ENCODE measurements at regions not wholly inside any gene's neighbourhood (a gene's known extent, or its start where the extent isn't known, plus 50 kb on each side); places are given as distances from the start of the nearest gene placed in this dataset.

DNA sequence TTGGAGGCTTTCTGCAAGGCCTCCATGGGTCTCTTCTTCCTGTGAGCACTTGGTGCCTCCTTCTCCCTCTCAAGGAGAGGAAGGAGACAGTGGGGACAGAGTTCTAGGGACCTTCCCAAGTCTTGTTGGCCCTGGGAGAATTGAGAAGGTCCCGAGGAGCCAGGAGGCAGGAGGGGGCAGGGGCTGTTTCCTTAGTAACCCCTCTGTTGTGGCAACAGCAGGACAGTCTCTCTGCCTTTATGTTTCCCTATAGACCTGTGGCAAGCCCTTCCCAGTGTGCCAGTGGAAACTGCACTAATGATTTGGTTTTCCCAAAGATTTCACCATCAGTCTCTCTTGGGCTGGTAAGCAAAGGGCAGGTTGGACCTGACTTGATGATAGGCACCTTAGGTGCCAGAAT, 87.8 kb upstream of the GALNT15 start:
- no peaks in the 10 kb centered on the region for H3K4me1 ChIP-seq (ENCODE audit: low read depth)
- intact Hi-C loops (cut with DNase I, micrococcal nuclease): no loop called here
- TF ChIP-seq, protein P1, sequence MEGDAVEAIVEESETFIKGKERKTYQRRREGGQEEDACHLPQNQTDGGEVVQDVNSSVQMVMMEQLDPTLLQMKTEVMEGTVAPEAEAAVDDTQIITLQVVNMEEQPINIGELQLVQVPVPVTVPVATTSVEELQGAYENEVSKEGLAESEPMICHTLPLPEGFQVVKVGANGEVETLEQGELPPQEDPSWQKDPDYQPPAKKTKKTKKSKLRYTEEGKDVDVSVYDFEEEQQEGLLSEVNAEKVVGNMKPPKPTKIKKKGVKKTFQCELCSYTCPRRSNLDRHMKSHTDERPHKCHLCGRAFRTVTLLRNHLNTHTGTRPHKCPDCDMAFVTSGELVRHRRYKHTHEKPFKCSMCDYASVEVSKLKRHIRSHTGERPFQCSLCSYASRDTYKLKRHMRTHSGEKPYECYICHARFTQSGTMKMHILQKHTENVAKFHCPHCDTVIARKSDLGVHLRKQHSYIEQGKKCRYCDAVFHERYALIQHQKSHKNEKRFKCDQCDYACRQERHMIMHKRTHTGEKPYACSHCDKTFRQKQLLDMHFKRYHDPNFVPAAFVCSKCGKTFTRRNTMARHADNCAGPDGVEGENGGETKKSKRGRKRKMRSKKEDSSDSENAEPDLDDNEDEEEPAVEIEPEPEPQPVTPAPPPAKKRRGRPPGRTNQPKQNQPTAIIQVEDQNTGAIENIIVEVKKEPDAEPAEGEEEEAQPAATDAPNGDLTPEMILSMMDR (IDR thresholded peaks at IDR 0.05): no peak
- DNase-seq: no peak
- H3K4me3 ChIP-seq: no peak overlapping the region
- H3K36me3 ChIP-seq (ENCODE audit: low read depth): no peaks in the 10 kb centered on the region
- peaks cover 5% of the 10 kb centered on the region for H3K9me3 ChIP-seq
- no peak for ATAC-seq

DNA sequence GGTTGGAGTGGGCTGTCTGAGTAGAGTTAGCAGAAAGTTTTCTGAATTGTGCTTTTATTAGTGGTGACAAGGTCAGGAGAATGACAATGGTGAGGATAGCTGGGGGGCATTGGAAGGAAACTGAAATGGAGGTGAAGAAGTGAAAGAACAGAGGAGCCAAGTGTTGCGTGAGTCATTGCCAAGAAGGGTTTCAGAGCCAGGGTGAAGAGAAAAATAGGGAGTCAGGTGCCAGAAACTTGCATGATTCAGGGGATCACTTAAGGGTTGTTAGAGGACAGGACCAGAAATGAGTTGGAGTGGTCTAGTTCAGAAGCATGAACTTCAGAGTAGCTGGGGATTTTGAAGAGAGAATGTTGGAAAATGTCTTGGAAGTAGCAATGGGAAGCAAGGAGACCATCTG, 86.0 kb upstream of the GALNT15 start:
- TF ChIP-seq, protein P1 (IDR thresholded peaks at IDR 0.05): no peak
- H3K36me3 ChIP-seq (ENCODE audit: low read depth): no peaks in the 10 kb centered on the region
- ATAC-seq (no peak), DNase-seq (no peak)
- intact Hi-C loops (cut with DNase I, micrococcal nuclease): no loop called here
- no peak overlapping the region for H3K4me3 ChIP-seq
- no peaks in the 10 kb centered on the region for H3K4me1 ChIP-seq (ENCODE audit: low read depth)
- no peaks in the 10 kb centered on the region for H3K9me3 ChIP-seq

- TF ChIP-seq, protein P1 (IDR thresholded peaks at IDR 0.05): no peak
- intact Hi-C loops (cut with DNase I, micrococcal nuclease): no loop called here
- ATAC-seq: no peak
- H3K4me1 ChIP-seq (ENCODE audit: low read depth): no peaks in the 10 kb centered on the region
- H3K36me3 ChIP-seq (ENCODE audit: low read depth): no peaks in the 10 kb centered on the region
- no peak for DNase-seq
- no peaks in the 10 kb centered on the region for H3K9me3 ChIP-seq
- H3K4me3 ChIP-seq: no peak overlapping the region
Observed at GRCh38 chr3:16089521-16089920, 85.0 kb upstream of the GALNT15 start.

DNA sequence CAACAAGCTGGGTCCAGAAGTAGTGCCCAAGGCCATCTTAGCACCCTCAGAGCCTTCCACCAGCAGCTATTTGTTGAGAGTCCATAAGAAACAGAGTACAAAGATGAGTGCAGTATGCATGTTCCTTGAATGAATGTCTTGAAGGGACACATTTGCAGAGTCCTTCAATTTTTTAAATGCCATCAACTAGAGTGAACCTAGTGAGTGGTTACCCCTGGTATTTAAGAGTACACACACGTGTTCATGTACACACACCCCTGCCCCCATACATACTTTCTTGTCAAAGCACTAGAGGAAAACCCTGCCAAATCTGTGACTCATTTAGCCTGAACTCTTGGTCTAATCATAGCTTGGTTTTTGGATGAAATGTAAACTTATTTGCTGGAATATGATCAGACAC, 84.5 kb upstream of the GALNT15 start:
- Histone ChIP-seq H3K9me3 (no peaks in the 10 kb centered on the region), H3K4me3 (no peak overlapping the region), H3K4me1 (ENCODE audit: low read depth) (no peaks in the 10 kb centered on the region), H3K36me3 (ENCODE audit: low read depth) (no peaks in the 10 kb centered on the region)
- intact Hi-C loops (cut with DNase I, micrococcal nuclease): no loop called here
- TF ChIP-seq, protein P1 (IDR thresholded peaks at IDR 0.05): no peak
- ATAC-seq (peak; percentile 22), DNase-seq (no peak)

GRCh38 chr3:16090706-16091105, 83.8 kb upstream of the GALNT15 start:
- DNase-seq (no peak), ATAC-seq (no peak)

More at GRCh38 chr3:16090706-16091105, 83.8 kb upstream of the GALNT15 start:
- H3K9me3 ChIP-seq: no peaks in the 10 kb centered on the region
- no peaks in the 10 kb centered on the region for H3K36me3 ChIP-seq (ENCODE audit: low read depth)
- TF ChIP-seq, protein P1 (IDR thresholded peaks at IDR 0.05): no peak
- H3K4me1 ChIP-seq (ENCODE audit: low read depth): no peaks in the 10 kb centered on the region
- intact Hi-C loops (cut with DNase I, micrococcal nuclease): no loop called here
- no peak overlapping the region for H3K4me3 ChIP-seq
